IMR-90 (cell line): ENCODE measurements at regions not wholly inside any gene's neighbourhood (a gene's known extent, or its start where the extent isn't known, plus 50 kb on each side); places are given as distances from the start of the nearest gene placed in this dataset.
"Not testable (repeated sequence)": the region's sequence is repeated elsewhere in the genome, so short reads cannot be mapped to it uniquely, and the experiment has no call there.

Source experiments
- ATAC-seq: fragments of 200-7000 bp; cut with Tn5 transposase; 2 replicates; pipeline ENCODE4 v1.9.1; 2020; ENCODE audit warnings: low read depth, mild to moderate bottlenecking, moderate library complexity
- BruUV-seq: library from RNA; stranded (reverse); fragments of 400-500 nt; replicated peaks from 2 replicates; lab custom pipeline; 2021; lab: Mats Ljungman, UMichigan
- CTCF ChIA-PET: fragments of 300-600 bp; formaldehyde crosslinking; extraction: SDS; loops from one replicate; lab custom pipeline; 2021; ENCODE audit warnings: antibody characterized with exemption; lab: Yijun Ruan, JAX
- POLR2A ChIA-PET: fragments of 300-600 bp; sonication (Branson Sonifier 250); formaldehyde crosslinking; loops from one replicate; lab custom pipeline; 2022; ENCODE audit warnings: antibody characterized with exemption; ENCODE audit not compliant: unreplicated experiment; lab: Charles Lee
- DNase-seq: peaks from one replicate; pipeline ENCODE4 v3.0.0; 2013
- H2AFZ ChIP-seq: replicated peaks from 2 replicates; pipeline ENCODE3; 2013; ENCODE audit warnings: low read length, mild to moderate bottlenecking; ENCODE audit not compliant: poor library complexity
- H2AK5ac ChIP-seq: 2 replicates; pipeline ENCODE4 v1.6.1; 2013; ENCODE audit warnings: low read depth, low read length, inconsistent platforms
- H2AK9ac ChIP-seq: replicated peaks from 2 replicates; pipeline ENCODE3; 2013; ENCODE audit warnings: mild to moderate bottlenecking, low read depth, low read length, moderate library complexity; ENCODE audit not compliant: poor library complexity
- H2BK120ac ChIP-seq: 2 replicates; pipeline ENCODE4 v1.6.1; 2013; ENCODE audit warnings: low read depth, low read length, inconsistent platforms
- H2BK15ac ChIP-seq: 3 replicates; pipeline ENCODE4 v1.6.1; 2013; ENCODE audit warnings: low read depth, low read length, inconsistent platforms
- H2BK20ac ChIP-seq: 2 replicates; pipeline ENCODE4 v1.6.1; 2013; ENCODE audit warnings: low read depth, mild to moderate bottlenecking, inconsistent platforms, low read length, moderate library complexity
- H2BK5ac ChIP-seq: 2 replicates; pipeline ENCODE4 v1.6.1; 2013; ENCODE audit warnings: mild to moderate bottlenecking, low read depth, low read length, inconsistent platforms; ENCODE audit not compliant: poor library complexity, severe bottlenecking
- H3K14ac ChIP-seq: replicated peaks from 2 replicates; pipeline ENCODE4 v1.6.1; 2013; ENCODE audit warnings: low read depth, low read length, inconsistent platforms
- H3K18ac ChIP-seq: 2 replicates; pipeline ENCODE4 v1.6.1; 2013; ENCODE audit warnings: low read depth, low read length, control low read depth
- H3K23ac ChIP-seq: 2 replicates; pipeline ENCODE4 v1.6.1; 2013; ENCODE audit warnings: low read depth, low read length, inconsistent platforms
- H3K27ac ChIP-seq: 2 replicates; pipeline ENCODE4 v1.5.1; 2013; ENCODE audit warnings: mild to moderate bottlenecking, control low read depth, low read length; ENCODE audit not compliant: insufficient read depth
- H3K27me3 ChIP-seq: 2 replicates; pipeline ENCODE4 v1.6.1; 2013; ENCODE audit warnings: low read length; ENCODE audit not compliant: control insufficient read depth, insufficient read depth
- H3K36me3 ChIP-seq: 2 replicates; pipeline ENCODE4 v1.6.1; 2013; ENCODE audit warnings: low read length, mixed read lengths; ENCODE audit not compliant: control insufficient read depth, insufficient read depth
- H3K4ac ChIP-seq: 2 replicates; pipeline ENCODE4 v1.6.1; 2013; ENCODE audit warnings: low read depth, low read length, inconsistent platforms
- H3K4me1 ChIP-seq: 2 replicates; pipeline ENCODE4 v1.6.1; 2013; ENCODE audit warnings: low read length, mixed read lengths; ENCODE audit not compliant: control insufficient read depth, insufficient read depth
- H3K4me2 ChIP-seq: 2 replicates; pipeline ENCODE4 v1.6.1; 2013; ENCODE audit warnings: low read depth, mild to moderate bottlenecking, control low read depth, low read length, moderate library complexity
- H3K4me3 ChIP-seq: 2 replicates; pipeline ENCODE4 v1.5.1; 2013; ENCODE audit warnings: low read depth, mild to moderate bottlenecking, control low read depth, low read length, moderate library complexity; ENCODE audit not compliant: insufficient read depth
- H3K56ac ChIP-seq: 2 replicates; pipeline ENCODE4 v1.6.1; 2013; ENCODE audit warnings: low read length, inconsistent platforms; ENCODE audit not compliant: insufficient read depth; ENCODE audit errors: extremely low read depth
- H3K79me1 ChIP-seq, 2 experiments: 2 replicates each; pipeline ENCODE4 v1.6.1; 2013; ENCODE audit warnings: low read length in 2 of 2, inconsistent platforms in 1 of 2, low read depth in 1 of 2
- H3K9ac ChIP-seq: 2 replicates; pipeline ENCODE4 v1.6.1; 2013; ENCODE audit warnings: low read depth, low read length, control low read depth
- H3K9me1 ChIP-seq: 2 replicates; pipeline ENCODE4 v1.6.1; 2013; ENCODE audit warnings: low read length, inconsistent platforms; ENCODE audit not compliant: insufficient read depth
- H3K9me3 ChIP-seq: 2 replicates; pipeline ENCODE4 v1.6.1; 2013; ENCODE audit warnings: low read length; ENCODE audit not compliant: control insufficient read depth, insufficient read depth
- H4K20me1 ChIP-seq: 2 replicates; pipeline ENCODE4 v1.6.1; 2013; ENCODE audit warnings: low read length, inconsistent platforms; ENCODE audit not compliant: insufficient read depth
- H4K5ac ChIP-seq: 2 replicates; pipeline ENCODE4 v1.6.1; 2013; ENCODE audit warnings: mild to moderate bottlenecking, low read depth, low read length, control low read depth
- H4K8ac ChIP-seq, 2 experiments: 2 replicates each; pipeline ENCODE4 v1.6.1; 2013; ENCODE audit warnings: low read depth in 2 of 2, low read length in 2 of 2, control low read depth in 1 of 2, inconsistent platforms in 1 of 2
- H4K91ac ChIP-seq: 2 replicates; pipeline ENCODE4 v1.6.1; 2013; ENCODE audit warnings: low read depth, low read length, inconsistent platforms; ENCODE audit not compliant: insufficient read depth
- WGBS, 2 experiments: methylation state at CpG; one replicate each; pipeline versions ENCODE4 v1.1.5 to v1.1.7; 2013; ENCODE audit warnings: missing lambda C conversion rate in 2 of 2; ENCODE audit not compliant: insufficient read length in 1 of 2; ENCODE audit errors: extremely low coverage in 2 of 2; 5-methylcytosine and 5-hydroxymethylcytosine counted together
- dilution Hi-C: fragments of 300-500 bp; cut with HindIII; formaldehyde crosslinking; loops from one replicate; pipeline ENCODE4 v1.14.3; 2018; ENCODE audit warnings: low sequenced_read_pairs; ENCODE audit not compliant: unreplicated experiment
- in situ Hi-C: fragments of 300-500 bp; cut with MboI; formaldehyde crosslinking; loops from 3 replicates; pipeline ENCODE4 v1.14.3; 2019; ENCODE audit warnings: low sequenced_read_pairs, inconsistent platforms, mixed read lengths
- intact Hi-C: fragments of 100-400 bp; cut with micrococcal nuclease; formaldehyde crosslinking; loops from 2 replicates; pipeline ENCODE4 v1.10.0; 2022

- CTCF ChIA-PET, dilution Hi-C loops, H3K9me1 ChIP-seq, BruUV-seq, H3K36me3 ChIP-seq, H2BK120ac ChIP-seq, H2AK9ac ChIP-seq, H2AK5ac ChIP-seq, intact Hi-C loops, H4K20me1 ChIP-seq, H3K9ac ChIP-seq, H3K27me3 ChIP-seq, H3K4me2 ChIP-seq, H3K4ac ChIP-seq, ATAC-seq, H3K79me1 ChIP-seq, H4K8ac ChIP-seq, H4K91ac ChIP-seq, H3K27ac ChIP-seq, H2AFZ ChIP-seq, H3K18ac ChIP-seq, H4K5ac ChIP-seq, H3K4me3 ChIP-seq, H3K56ac ChIP-seq, DNase-seq, H2BK5ac ChIP-seq, H2BK20ac ChIP-seq, H3K14ac ChIP-seq, H3K4me1 ChIP-seq, POLR2A ChIA-PET, H3K23ac ChIP-seq, H2BK15ac ChIP-seq, in situ Hi-C loops, H3K9me3 ChIP-seq: not testable (repeated sequence)
- WGBS, 2 experiments = no CpG with 5 or more reads among the region's 2 CpGs
Measured at GRCh38 chr2:194787071-194787470, 870.0 kb upstream of the SLC39A10 start.

GRCh38 chr2:194771394-194771793, 885.6 kb upstream of the SLC39A10 start:
- H3K27me3 ChIP-seq, in situ Hi-C loops, H3K4me3 ChIP-seq, H2BK5ac ChIP-seq, H3K23ac ChIP-seq, DNase-seq, H3K4me2 ChIP-seq, H3K9me1 ChIP-seq, H4K91ac ChIP-seq, H3K18ac ChIP-seq, H3K4ac ChIP-seq, H3K79me1 ChIP-seq, H3K36me3 ChIP-seq, ATAC-seq, intact Hi-C loops, CTCF ChIA-PET, H3K9me3 ChIP-seq, H3K9ac ChIP-seq, dilution Hi-C loops, H4K20me1 ChIP-seq, H3K4me1 ChIP-seq, H2BK120ac ChIP-seq, H2AK5ac ChIP-seq, H2AFZ ChIP-seq, H2BK15ac ChIP-seq, H2BK20ac ChIP-seq, H3K14ac ChIP-seq, H4K5ac ChIP-seq, H3K27ac ChIP-seq, H3K56ac ChIP-seq, H2AK9ac ChIP-seq, H4K8ac ChIP-seq, POLR2A ChIA-PET, BruUV-seq: not testable (repeated sequence)
- no CpG with 5 or more reads among the region's 2 CpGs for WGBS, 2 experiments
